NT2/D1 (cell line): ENCODE measurements at regions not wholly inside any gene's neighbourhood (a gene's known extent, or its start where the extent isn't known, plus 50 kb on each side); places are given as distances from the start of the nearest gene placed in this dataset.

Experiments
- YY1 ChIP-seq: IDR thresholded peaks from 2 replicates; pipeline ENCODE4 v1.6.1; 2011; ENCODE audit not compliant: insufficient read length, insufficient read depth
- ZNF274 ChIP-seq: IDR thresholded peaks from 2 replicates; pipeline ENCODE4 v1.6.1; 2011; ENCODE audit warnings: mild to moderate bottlenecking, low read depth, low read length

GRCh38 chr3:197613199-197613598 lies 57.4 kb upstream of the BDH1 start:
- no peak for TF ChIP-seq YY1
- no peak for TF ChIP-seq ZNF274
